Glomerular visceral epithelial cell (primary cell): ENCODE measurements at regions not wholly inside any gene's neighbourhood (a gene's known extent, or its start where the extent isn't known, plus 50 kb on each side); places are given as distances from the start of the nearest gene placed in this dataset.

Experiments used
- DNase-seq: peaks from one replicate; pipeline ENCODE4 v3.0.0-alpha.2; 2016; ENCODE audit errors: extremely low spot score

DNA sequence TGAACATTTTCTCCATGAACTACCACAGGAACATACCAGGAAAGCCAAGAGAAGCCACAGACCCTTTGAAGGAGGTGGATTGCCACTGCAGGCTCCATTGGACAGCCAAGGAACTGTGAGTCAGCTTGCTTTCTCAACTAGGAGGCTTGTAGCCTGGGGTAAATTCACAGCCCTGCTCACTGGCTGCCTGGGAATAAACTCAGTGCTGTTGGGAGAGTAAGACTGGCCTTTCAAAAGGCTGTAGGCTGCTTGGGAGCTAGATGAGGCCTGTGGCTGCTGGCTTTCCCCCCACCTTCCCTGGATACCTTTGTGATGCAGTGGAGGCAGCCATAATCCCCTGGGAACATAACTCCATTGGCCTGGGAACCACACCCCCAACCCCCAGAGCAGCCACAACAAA is 223.5 kb upstream of the RBMS3 start:
- peak; percentile 73 for DNase-seq

DNA sequence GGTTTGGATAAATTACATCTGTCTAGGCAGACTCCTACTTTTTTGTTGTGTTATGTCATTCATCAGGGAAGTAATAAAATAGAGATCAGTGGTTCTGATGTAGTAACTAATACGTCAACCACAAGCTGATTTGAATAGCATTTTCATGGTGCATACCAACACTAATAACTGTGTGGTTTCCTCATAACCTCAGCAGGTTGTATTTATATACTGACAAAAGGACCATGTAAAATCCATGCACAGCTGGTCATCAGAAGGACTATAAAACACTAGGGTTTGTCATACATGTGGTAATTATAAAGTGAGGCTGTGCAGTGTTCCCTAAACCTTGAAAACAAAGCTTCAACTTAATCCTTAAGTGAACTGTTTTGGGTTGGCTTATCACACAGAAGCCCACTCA is 216.8 kb upstream of the RBMS3 start:
- DNase-seq, result peak; percentile 64

DNA sequence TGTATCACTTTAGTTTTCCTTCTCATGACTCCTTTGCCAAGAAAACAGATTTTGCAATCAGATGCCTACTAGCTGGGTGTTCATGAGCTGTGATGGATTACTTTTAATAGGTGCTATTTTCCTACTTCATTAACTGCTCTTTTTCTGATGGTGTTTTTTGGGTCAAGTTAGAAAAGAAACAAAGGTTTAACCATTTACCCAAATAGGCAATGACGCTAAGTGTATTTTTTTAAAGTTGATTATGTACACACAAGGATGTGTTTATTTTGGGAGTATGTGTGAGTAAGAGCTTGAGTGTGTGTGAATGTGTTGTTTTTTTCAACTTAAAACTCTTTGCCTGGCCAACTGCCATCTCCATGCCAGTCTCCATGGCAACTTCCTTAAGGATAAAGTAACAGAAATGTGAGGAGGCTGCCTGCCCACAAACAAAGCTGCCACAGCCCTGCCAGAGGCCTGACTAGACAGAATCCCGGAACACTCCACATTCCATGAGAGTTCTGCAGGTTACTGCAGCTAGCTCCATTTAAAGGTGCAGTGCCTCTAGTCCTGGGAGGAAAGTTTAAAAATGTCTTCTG is 215.6 kb upstream of the RBMS3 start:
- peak; percentile 98 for DNase-seq

DNA sequence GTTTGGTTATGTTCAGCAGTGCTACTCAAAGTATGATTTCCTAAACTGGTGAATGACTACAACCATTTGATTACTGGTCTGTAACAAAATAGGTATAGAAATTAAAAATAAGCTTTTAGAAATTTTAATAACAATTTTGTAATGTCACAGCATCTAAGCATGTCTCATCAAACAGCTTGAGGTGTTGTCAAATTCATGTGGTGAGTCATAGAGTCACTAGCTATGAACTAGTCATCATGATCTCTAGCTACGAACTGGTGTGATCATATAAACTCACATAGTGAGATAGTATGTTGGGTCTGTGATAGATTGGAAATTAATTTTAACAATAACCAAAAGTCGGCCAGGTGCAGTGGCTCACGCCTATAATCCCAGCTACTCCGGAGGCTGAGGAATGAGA is 213.9 kb upstream of the RBMS3 start:
- peak; percentile 5 for DNase-seq

DNA sequence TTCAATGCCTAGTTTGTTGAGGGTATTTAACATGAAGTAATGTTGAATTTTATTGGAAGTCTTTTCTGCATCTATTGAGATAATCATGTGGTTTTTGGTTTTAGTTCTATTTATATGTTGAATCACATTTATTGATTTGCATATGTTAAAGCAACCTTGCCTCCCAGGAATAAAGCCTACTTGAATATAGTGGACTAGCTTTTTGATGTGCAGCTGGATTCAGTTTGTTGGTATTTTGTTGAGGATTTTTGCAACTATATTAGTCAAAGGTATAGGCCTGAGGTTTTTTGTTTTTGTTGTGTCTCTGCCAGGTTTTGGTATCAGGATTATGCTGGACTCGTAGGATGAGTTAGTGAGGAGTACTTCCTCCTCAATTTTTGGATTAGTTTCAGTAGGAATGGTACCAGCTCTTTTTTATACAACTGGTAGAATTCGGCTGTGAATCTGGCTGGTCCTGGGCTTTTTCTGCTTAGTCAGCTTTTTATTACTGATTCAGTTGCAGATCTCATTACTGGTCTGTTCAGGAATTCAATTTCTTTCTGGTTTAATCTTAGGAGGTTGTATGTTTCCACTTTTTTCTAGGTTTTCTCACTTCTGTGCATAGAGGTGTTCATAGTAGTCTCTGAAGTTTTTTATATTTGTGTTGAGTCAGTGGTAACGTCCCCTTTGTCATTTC is 209.8 kb upstream of the RBMS3 start:
- no peak for DNase-seq

DNA sequence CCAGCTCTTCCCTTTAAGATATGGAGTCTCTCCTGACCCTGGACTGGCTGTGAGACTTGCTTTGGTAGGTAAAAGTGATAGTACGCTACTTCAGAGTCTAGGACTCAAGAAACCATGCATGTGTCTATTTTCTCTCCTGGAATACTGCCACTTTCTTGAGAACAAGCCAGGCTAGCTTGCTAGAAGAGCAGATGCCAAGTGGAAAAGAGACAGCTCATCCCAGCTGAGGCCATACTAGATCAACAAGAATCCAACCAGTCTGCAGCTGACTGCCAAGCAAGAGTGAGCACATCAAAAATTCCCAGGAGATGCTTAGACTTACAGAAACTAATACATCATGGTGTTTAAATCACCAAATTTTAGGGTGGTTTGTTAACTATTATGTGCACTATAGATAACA is 208.3 kb upstream of the RBMS3 start:
- DNase-seq, result no peak

DNA sequence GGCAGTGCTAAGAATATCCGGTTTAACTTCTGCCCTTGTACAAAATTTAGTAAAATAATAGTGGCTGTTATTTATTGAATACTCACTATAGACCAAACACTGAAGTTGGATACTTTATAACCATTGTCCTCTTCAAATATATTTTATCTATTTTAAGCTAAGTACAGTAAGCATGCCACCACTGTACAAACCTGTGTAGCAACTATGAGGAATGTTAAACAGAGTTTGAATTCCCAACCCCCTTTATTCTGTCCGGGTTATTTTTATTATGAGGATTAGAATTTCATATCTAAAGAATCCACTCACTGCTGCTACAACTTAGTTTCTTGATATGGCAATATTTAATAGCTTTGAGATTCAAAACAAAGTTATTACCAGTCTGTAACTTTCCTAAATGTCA is 203.5 kb upstream of the RBMS3 start:
- no peak for DNase-seq

DNA sequence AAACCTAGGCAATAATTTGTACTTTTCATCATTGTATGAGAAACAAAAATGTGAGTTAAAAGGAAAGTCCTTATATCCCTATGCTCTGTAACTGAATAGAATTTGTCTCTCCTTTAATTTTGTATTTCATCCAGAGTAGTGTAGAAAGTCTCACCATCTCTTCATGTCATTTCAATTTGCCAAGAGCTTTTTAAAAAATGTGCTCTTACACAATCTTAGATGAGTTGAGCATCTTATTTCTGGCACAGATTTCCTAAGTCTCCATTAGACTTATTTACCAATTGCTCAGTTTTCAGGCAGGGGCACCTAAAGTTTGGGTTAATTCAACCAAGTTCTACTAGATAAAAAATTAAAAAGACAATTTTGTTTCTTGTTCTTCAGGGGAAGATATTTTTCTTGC is 201.5 kb upstream of the RBMS3 start:
- no peak for DNase-seq

DNA sequence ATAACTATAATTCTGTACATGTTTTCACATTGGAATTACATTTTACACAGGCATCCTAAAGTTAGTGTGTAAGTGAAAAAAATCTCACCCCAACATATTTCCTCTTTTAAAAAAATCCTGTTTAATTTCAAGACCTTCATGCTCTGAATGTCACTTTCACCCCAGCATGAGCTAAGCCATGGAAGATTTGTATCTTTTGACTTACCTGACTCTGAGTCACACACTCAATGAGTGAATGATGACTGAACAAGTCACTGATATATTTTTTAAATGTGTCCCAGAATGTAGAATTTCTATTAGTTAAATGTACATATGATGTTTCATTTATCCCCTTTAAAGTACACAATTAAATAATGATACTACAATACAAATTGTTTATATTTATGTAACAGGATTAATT is 199.9 kb upstream of the RBMS3 start:
- DNase-seq, result no peak

DNA sequence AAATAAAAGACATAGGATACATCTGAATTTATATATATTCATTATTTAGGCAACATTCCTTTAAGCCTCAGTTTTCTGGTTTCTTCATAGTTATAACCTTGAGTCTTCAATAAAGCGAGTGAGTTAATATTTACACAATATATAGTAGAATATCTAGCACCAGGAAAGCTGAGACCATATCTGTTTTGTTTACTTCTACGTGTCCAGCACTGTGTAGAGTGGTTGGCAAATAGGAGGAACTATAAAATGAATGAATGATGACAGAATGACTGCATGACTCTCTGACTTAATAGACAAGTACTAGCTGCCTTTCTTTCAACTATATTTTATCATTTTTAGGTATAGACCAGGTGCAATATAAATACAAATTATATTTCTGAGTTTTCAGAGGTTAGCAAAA is 197.8 kb upstream of the RBMS3 start:
- no peak for DNase-seq

DNA sequence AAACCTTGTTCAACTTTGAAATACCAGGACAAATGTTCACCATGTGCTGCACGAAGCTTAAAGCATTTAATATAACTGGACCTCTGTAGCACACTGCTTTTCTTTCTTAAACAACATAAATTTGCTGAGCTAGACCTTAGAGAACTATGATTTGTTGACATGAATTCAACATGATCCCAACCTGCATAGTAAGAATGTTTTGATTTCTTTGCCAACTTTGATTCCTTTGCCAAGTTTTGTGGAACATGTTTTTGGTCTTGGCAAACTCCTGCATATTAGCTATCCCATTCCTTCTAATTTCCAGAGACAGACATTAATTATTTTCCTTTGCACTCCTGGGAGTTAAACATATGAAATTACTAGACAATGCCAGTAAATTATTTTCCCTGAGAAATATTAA is 197.2 kb upstream of the RBMS3 start:
- no peak for DNase-seq

DNA sequence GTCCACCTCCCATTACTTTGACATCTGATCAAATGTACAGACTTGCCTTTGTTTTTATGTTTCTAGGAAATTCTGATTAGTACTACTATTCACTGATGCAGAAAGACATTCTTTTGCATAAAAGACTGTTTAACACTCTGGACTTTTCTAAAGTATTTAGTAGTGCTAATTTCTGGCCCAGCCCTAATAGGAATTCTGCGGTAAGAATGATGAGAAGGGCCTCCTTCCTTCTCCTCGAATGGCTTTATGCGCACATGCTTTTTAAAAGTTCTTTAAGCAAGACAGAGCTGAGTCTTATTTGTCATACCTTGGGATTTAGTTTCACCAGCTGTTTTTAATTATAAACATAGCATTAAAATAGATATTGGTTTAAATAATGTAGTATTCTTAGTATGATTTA is 192.3 kb upstream of the RBMS3 start:
- DNase-seq, result no peak

DNA sequence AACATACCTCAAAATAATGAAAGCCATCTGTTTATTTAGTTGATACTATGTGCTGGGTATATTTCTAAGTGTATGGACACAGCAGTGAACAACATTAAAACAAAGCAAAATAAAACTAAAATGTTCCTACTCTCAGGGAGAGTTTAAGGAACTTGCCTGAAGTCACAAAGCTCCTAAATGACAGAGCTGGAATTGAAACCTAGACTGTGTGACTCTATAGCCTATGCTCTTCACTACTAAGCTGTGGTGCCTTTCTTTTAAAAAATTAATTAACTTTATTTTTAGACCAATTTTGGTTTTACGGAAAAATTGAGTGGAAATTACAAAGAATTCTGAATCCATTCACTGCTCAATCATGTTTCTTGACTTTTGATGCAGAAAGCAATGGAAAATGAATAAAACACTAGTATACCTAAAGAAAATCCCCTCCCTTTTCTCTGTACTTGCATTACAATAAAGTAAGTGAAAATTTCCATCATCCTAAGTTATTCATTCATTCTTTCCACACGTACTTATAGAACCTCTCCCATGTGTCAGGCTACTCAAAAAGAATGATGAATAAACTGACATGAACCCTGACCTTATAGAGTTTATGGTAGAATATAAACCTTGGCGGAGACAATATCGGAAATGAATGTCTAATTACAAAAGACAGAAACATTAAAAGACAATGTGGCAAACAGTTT is 189.8 kb upstream of the RBMS3 start:
- DNase-seq, result no peak

DNA sequence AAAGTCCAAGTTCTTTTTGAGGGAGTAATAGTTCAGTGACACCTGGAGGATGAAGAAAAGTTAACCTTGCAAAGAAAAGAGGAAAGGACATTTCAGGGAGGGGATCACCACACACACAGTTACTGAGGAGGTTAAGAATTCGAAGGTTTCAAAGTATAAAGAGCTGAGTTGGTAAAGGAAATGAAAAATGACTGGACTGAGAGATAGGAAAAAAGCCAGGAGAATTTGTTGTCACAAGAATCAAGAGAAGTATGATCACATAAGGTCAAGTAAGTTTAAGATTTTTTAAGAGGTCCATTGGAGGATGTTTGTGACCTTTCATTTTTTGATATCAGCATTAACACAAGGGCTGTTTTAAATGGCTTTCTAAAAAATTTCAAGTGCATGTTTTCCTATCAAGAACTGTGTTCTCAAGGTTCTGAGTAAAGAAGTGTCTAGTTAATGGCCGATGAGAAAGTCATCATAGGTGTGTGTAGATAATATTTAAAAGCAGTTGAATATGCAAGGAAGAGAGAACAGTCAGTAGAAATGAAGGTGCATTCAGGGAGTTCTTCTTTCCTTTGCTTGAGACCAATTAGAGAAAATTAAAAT is 189.2 kb upstream of the RBMS3 start:
- DNase-seq, result no peak

DNA sequence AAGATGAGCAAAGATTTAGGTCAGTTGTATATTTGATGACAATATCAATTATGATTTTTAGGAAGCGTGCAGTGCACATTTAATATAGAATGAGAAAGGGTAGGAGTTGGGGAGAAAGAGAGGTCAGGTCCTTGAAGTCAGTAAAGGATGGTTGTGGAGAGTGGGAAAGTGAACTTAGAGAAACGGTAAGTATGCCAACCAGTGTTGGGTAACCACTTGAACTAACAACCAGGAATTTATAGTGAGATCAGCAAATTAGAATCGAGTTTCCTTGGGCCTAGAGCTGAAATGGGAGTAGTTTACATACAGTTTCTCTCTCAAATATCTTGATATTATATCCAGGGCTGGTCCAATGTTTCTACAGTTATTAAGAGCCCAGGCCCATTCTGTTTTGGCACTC is 188.5 kb upstream of the RBMS3 start:
- no peak for DNase-seq

DNA sequence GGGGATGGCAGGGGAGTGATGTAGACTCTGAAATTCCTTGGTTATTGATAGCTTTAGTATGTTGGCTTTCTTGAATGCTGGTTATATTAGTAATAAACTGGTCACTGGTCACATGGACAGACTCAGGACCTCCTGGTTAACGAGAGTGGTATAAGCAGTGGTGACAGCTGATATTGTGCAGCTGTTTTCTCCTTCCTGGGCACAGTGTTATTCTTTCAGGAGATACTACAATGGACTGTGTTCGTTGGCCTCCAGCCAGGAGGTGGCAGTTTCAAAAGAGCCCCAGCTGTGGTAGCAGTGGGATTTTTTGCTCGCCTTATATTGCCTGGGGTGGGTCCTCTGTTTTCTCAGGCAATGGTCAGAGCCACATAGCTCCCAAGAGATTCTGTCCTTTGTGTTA is 181.6 kb upstream of the RBMS3 start:
- DNase-seq, result no peak

DNA sequence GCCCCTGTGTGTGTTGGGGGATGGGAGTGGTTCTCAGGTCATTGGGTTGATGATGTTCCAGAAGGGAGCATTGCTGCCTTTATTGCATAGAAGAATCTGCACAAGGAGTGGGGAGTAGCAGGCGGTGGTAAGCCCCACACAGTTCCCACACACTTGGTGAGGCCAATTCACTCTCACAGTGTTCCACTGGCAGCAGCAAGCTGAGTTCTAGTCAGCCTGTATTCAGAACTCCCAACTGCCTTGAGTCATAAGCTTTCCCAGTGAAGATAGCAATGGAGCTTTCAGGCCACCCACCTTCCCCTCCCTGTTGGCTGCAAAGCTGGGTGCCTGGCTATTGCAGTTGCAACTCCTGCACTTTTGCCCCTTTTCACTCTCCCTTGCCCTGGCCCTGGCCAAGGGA is 181.1 kb upstream of the RBMS3 start:
- DNase-seq, result no peak

DNA sequence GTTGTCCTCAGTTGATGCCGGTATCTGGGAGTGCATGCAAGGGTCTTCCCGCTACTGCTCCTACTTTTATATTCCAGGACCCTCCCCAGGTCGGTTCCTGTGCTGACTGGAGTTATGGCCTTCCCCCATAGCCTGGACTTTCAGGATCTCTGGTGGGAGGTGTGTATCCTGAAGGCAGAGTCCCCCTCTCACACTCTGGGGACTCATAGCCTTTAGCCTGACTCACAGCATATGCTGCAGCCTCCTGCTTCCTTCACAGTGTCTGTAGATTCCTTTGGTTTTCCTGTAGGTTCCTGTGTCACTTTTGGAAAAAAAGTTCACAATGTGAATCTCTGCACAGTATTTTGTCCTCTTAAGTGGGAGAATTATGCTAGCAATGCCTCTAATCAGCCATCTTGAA is 180.6 kb upstream of the RBMS3 start:
- no peak for DNase-seq

DNA sequence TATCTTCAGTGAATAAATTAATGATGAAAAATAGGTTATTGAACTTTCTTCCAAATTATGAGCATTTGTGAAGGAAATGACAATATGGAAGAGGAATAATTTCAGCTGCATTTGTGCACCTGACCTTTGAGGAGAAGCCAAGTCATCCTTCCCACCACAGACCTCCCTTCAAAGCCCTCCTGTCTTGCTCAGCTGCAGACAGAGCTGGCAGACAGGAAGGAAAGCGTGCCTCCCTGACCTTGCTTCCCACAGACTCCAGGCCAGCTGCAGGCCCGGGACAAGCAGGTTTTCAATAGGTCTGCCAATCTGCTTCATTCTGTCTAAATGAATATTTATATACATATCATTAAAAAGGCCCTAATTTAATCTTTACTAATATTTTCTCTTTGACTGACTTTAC is 152.9 kb upstream of the RBMS3 start:
- DNase-seq, result peak; percentile 53

DNA sequence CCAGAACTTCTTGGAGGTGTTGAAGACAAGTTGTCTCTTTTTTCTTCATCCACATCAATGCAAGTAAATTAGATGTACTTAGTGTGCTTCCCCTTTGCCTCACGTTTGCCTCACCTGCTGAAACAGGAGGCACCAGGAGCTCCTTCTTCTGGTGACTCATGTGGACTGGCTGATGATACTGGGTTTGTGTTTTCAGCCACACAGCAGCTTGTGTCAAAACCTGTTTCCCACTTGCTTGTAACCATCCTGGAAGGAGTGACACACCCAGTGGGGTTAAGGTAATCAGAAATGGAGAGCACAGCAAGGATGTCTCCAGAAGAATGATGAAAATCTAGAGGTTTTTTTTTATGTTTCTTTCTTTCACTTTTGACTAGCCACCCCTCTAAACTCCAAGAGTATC is 143.3 kb upstream of the RBMS3 start:
- no peak for DNase-seq

DNA sequence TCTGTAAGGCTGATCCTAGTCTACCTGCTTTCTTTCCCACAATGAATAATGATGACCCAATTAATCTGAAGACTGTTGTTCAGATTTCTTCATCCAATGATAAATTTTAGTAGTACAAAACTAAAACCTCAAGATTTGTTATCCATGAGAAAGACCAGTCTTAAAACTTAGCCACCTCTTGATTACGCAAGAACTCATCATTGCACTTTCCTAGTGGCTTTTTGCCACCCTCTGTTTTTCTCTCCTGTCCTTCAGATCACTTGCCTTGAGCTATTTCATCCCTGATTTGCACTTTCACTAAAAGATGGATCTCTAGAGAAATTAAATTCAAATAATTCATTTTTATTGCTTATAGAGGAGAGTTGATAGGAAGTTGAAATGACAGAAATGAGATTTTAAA is 142.7 kb upstream of the RBMS3 start:
- DNase-seq, result no peak

DNA sequence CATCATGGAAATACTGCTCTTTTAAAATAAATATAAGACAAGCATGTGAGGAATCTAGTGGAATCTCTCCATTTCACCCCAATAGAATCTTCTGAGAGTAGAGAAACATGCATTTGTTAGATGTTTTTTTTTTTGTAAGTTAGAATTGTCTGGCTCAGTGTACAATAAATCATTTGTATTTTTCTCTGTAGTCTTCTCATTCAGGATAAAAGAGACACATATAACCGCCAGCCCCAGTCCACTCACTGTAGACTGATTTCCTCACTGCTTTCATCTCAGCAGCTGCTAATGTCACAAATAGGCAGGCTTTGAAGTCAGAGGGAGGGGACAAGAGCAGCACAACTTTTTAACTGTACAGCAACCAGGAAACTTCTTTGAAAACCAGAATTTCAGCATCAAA is 140.2 kb upstream of the RBMS3 start:
- DNase-seq, result no peak

DNA sequence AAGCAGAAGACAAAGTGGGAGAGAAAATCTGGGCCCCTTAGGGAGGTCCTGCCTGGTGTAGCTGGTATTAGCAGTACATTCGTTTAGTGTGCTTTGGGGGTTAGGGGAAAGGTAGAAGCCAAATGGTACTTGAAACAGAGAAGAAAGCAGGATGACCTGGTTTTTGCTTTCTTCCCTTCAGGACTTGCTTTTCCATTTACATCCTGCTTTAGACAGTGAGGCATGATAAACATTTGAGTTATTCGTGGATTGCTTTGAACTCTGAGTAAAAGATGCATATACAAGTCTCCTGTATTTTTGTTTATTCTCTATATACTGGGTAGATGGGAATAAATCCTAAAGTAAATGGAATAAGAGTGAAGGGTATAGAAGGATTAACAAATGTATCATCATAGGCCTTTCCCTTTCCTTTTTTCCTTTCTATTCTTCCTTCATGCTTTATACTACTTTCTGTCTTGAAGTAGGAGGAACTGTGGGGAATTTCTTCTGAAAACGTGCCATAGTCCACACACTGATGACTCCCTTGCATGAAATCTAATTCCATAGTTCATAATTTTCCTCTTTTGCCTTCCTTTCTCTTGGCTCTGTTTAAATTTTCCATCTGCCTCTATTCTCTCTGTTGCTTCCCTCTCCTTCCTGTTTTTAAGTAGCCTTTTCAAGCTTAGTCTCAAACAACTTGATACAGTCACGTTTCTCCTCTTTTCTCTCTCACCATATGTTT is 139.5 kb upstream of the RBMS3 start:
- no peak for DNase-seq
